Ishikawa (cell line): ENCODE measurements at regions not wholly inside any gene's neighbourhood (a gene's known extent, or its start where the extent isn't known, plus 50 kb on each side); places are given as distances from the start of the nearest gene placed in this dataset.

Experiments
- RAD21 ChIP-seq: IDR thresholded peaks from 2 replicates; pipeline ENCODE4 v1.6.1; 2012; ENCODE audit warnings: low read depth
- TEAD4 ChIP-seq: IDR thresholded peaks from 2 replicates; pipeline ENCODE4 v1.6.1; 2012
- YY1 ChIP-seq: IDR thresholded peaks from 2 replicates; pipeline ENCODE4 v1.6.1; 2012; ENCODE audit warnings: low read depth

DNA sequence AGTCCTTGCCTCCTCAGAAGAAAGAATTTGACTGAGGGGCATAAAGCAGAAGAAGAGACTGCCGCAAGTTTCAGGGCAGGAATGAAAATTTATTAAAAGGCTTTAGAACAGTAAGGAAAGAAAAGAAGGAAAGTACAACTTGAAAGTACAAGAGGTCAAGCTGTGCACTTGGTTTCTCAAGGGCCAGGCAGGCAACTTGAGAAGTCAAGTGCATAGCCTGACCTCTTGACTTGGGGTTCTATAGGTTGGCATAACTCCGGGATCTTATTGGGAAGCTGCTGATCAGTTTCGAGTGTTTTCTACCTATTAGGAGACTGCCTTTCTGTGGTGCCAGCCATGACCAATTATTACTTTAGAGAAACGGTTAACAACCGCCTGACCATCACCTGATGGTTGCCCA, 237.0 kb upstream of the RGS17 start:
- TF ChIP-seq TEAD4 (no peak), RAD21 (no peak), YY1 (no peak)
